ENCODE measurements at regions not wholly inside any gene's neighbourhood (a gene's known extent, or its start where the extent isn't known, plus 50 kb on each side); places are given as distances from the start of the nearest gene placed in this dataset.
"Not testable (repeated sequence)": the region's sequence is repeated elsewhere in the genome, so short reads cannot be mapped to it uniquely, and the experiment has no call there.

DNA sequence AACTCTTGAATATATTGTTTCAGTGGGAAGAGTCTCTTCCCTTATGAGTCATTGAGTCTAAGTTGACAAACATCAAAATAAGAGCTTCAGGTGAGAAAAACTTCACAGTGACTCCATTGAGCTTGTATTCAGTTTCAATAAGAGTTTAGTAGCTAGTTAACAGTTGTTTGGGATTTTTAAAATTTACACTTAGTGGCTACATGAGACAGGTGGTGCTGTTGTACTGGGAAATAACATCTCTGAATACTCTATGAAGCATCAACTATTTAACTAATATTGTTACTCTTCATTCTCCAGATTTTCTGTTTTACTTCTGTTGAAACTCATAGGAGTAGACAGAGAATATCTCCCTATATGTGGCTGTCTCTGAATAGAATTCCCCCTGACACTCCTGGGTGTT is 1609.1 kb downstream of the C4orf33 start:
- H3K9me3 ChIP-seq (ENCODE audit: control insufficient read depth in 1 of 2, low read length in 2 of 2): no peaks in the 10 kb centered on the region
- H3K27me3 ChIP-seq (ENCODE audit: control insufficient read depth in 1 of 2, insufficient read depth in 2 of 2, low read length in 2 of 2): no peaks in the 10 kb centered on the region
- no peak overlapping the region for H3K9ac ChIP-seq (ENCODE audit: low read depth in 1 of 2, low read length in 2 of 2)
- no peak overlapping the region for H3K27ac ChIP-seq (ENCODE audit: low read depth, low read length)
- no peaks in the 10 kb centered on the region for H3K36me3 ChIP-seq (ENCODE audit: control insufficient read depth in 1 of 2, insufficient read depth in 2 of 2, low read length in 2 of 2)
- H3K4me3 ChIP-seq (ENCODE audit: low read depth in 1 of 2, low read length in 2 of 2): no peak overlapping the region
- H3K4me1 ChIP-seq (ENCODE audit: control insufficient read depth in 1 of 2, insufficient read depth in 2 of 2, low read length in 2 of 2): no peaks in the 10 kb centered on the region

DNA sequence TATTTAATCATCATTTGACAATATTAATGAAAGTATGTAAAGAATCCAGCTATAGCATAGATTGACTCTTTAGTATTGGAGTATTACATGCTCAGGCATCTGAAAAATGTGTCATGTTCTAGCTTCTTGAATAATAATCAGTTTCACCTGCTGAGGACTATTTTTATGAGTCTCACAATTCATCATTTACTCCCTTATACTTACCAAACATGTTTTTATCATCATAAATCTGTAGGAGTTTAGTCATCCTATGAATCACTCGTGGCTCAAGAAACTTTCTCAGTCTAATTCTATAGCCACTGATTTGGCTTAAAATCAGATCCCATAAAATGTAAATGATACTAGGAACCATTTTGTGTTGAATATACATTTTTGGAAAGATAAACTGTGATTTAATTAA is 1616.1 kb downstream of the C4orf33 start:
- no peak overlapping the region for H3K9ac ChIP-seq (ENCODE audit: low read depth in 1 of 2, low read length in 2 of 2)
- H3K27me3 ChIP-seq (ENCODE audit: control insufficient read depth in 1 of 2, insufficient read depth in 2 of 2, low read length in 2 of 2): no peaks in the 10 kb centered on the region
- no peaks in the 10 kb centered on the region for H3K36me3 ChIP-seq (ENCODE audit: control insufficient read depth in 1 of 2, insufficient read depth in 2 of 2, low read length in 2 of 2)
- no peak overlapping the region for H3K4me3 ChIP-seq (ENCODE audit: low read depth in 1 of 2, low read length in 2 of 2)
- H3K27ac ChIP-seq (ENCODE audit: low read depth, low read length): no peak overlapping the region
- H3K4me1 ChIP-seq (ENCODE audit: control insufficient read depth in 1 of 2, insufficient read depth in 2 of 2, low read length in 2 of 2): no peaks in the 10 kb centered on the region
- no peaks in the 10 kb centered on the region for H3K9me3 ChIP-seq (ENCODE audit: control insufficient read depth in 1 of 2, low read length in 2 of 2)

- no peaks in the 10 kb centered on the region for H3K27me3 ChIP-seq (ENCODE audit: control insufficient read depth in 1 of 2, insufficient read depth in 2 of 2, low read length in 2 of 2)
- H3K27ac ChIP-seq (ENCODE audit: low read depth, low read length): no peak overlapping the region
- H3K36me3 ChIP-seq (ENCODE audit: control insufficient read depth in 1 of 2, insufficient read depth in 2 of 2, low read length in 2 of 2): no peaks in the 10 kb centered on the region
- H3K4me1 ChIP-seq (ENCODE audit: control insufficient read depth in 1 of 2, insufficient read depth in 2 of 2, low read length in 2 of 2): no peaks in the 10 kb centered on the region
- no peaks in the 10 kb centered on the region for H3K9me3 ChIP-seq (ENCODE audit: control insufficient read depth in 1 of 2, low read length in 2 of 2)
- H3K9ac ChIP-seq (ENCODE audit: low read depth in 1 of 2, low read length in 2 of 2): no peak overlapping the region
- H3K4me3 ChIP-seq (ENCODE audit: low read depth in 1 of 2, low read length in 2 of 2): no peak overlapping the region
Observed at GRCh38 chr4:130714006-130714405, 1618.1 kb downstream of the C4orf33 start.

GRCh38 chr4:130722361-130722760 is 1626.4 kb downstream of the C4orf33 start:
- Histone ChIP-seq H3K9ac (ENCODE audit: low read depth in 1 of 2, low read length in 2 of 2) (no peak overlapping the region), H3K27me3 (ENCODE audit: control insufficient read depth in 1 of 2, insufficient read depth in 2 of 2, low read length in 2 of 2) (no peaks in the 10 kb centered on the region), H3K27ac (ENCODE audit: low read depth, low read length) (no peak overlapping the region), H3K4me3 (ENCODE audit: low read depth in 1 of 2, low read length in 2 of 2) (no peak overlapping the region), H3K9me3 (ENCODE audit: control insufficient read depth in 1 of 2, low read length in 2 of 2) (no peaks in the 10 kb centered on the region), H3K36me3 (ENCODE audit: control insufficient read depth in 1 of 2, insufficient read depth in 2 of 2, low read length in 2 of 2) (no peaks in the 10 kb centered on the region), H3K4me1 (ENCODE audit: control insufficient read depth in 1 of 2, insufficient read depth in 2 of 2, low read length in 2 of 2) (no peaks in the 10 kb centered on the region)

- Histone ChIP-seq H3K27me3 (ENCODE audit: control insufficient read depth in 1 of 2, insufficient read depth in 2 of 2, low read length in 2 of 2) (no peaks in the 10 kb centered on the region), H3K36me3 (ENCODE audit: control insufficient read depth in 1 of 2, insufficient read depth in 2 of 2, low read length in 2 of 2) (no peaks in the 10 kb centered on the region), H3K9ac (ENCODE audit: low read depth in 1 of 2, low read length in 2 of 2) (no peak overlapping the region), H3K27ac (ENCODE audit: low read depth, low read length) (no peak overlapping the region), H3K4me1 (ENCODE audit: control insufficient read depth in 1 of 2, insufficient read depth in 2 of 2, low read length in 2 of 2) (no peaks in the 10 kb centered on the region), H3K4me3 (ENCODE audit: low read depth in 1 of 2, low read length in 2 of 2) (no peak overlapping the region), H3K9me3 (ENCODE audit: control insufficient read depth in 1 of 2, low read length in 2 of 2) (peaks cover 0 to 8% of the 10 kb centered on the region in 2 donors)
Observed at GRCh38 chr4:130736436-130737185, 1640.7 kb downstream of the C4orf33 start.

- H3K9me3 ChIP-seq (ENCODE audit: control insufficient read depth in 1 of 2, low read length in 2 of 2): peaks cover 0 to 12% of the 10 kb centered on the region in 2 donors
- no peaks in the 10 kb centered on the region for H3K36me3 ChIP-seq (ENCODE audit: control insufficient read depth in 1 of 2, insufficient read depth in 2 of 2, low read length in 2 of 2)
- no peaks in the 10 kb centered on the region for H3K27me3 ChIP-seq (ENCODE audit: control insufficient read depth in 1 of 2, insufficient read depth in 2 of 2, low read length in 2 of 2)
- no peak overlapping the region for H3K4me3 ChIP-seq (ENCODE audit: low read depth in 1 of 2, low read length in 2 of 2)
- no peak overlapping the region for H3K9ac ChIP-seq (ENCODE audit: low read depth in 1 of 2, low read length in 2 of 2)
- H3K4me1 ChIP-seq (ENCODE audit: control insufficient read depth in 1 of 2, insufficient read depth in 2 of 2, low read length in 2 of 2): no peaks in the 10 kb centered on the region
- no peak overlapping the region for H3K27ac ChIP-seq (ENCODE audit: low read depth, low read length)
Observed at GRCh38 chr4:130738233-130738632, 1642.3 kb downstream of the C4orf33 start.

DNA sequence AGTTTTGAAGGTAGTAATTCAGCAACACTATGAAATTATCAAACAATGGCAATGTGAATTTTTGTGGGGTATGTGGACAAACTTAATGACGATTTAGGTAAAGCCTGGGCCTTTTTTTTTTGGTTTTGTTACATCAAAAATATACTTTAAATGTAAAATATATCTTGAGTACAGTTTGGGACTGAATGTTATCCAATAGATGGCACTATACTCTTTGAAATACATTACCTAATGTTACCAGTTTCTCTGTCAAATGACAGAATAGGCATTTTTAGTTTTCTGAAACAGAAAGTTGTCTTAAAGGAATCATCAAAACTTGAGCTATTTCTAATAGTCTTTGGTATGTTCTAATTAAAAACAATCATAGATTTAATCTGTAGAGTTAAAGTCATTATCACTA is 1651.9 kb downstream of the C4orf33 start:
- Histone ChIP-seq H3K4me3 (ENCODE audit: low read depth in 1 of 2, low read length in 2 of 2) (no peak overlapping the region), H3K9me3 (ENCODE audit: control insufficient read depth in 1 of 2, low read length in 2 of 2) (peaks cover 0 to 3% of the 10 kb centered on the region in 2 donors)

GRCh38 chr4:130753926-130754325 is 1658.0 kb downstream of the C4orf33 start:
- Histone ChIP-seq H3K27ac (ENCODE audit: low read depth, low read length) (no peak overlapping the region), H3K36me3 (ENCODE audit: control insufficient read depth in 1 of 2, insufficient read depth in 2 of 2, low read length in 2 of 2) (no peaks in the 10 kb centered on the region), H3K9me3 (ENCODE audit: control insufficient read depth in 1 of 2, low read length in 2 of 2) (no peaks in the 10 kb centered on the region), H3K4me3 (ENCODE audit: low read depth in 1 of 2, low read length in 2 of 2) (no peak overlapping the region), H3K27me3 (ENCODE audit: control insufficient read depth in 1 of 2, insufficient read depth in 2 of 2, low read length in 2 of 2) (no peaks in the 10 kb centered on the region), H3K4me1 (ENCODE audit: control insufficient read depth in 1 of 2, insufficient read depth in 2 of 2, low read length in 2 of 2) (no peaks in the 10 kb centered on the region), H3K9ac (ENCODE audit: low read depth in 1 of 2, low read length in 2 of 2) (no peak overlapping the region)

More for the DNA sequence above, 1651.9 kb downstream of the C4orf33 start:
- H3K36me3 ChIP-seq (ENCODE audit: control insufficient read depth in 1 of 2, insufficient read depth in 2 of 2, low read length in 2 of 2): no peaks in the 10 kb centered on the region
- H3K4me1 ChIP-seq (ENCODE audit: control insufficient read depth in 1 of 2, insufficient read depth in 2 of 2, low read length in 2 of 2): no peaks in the 10 kb centered on the region
- H3K9ac ChIP-seq (ENCODE audit: low read depth in 1 of 2, low read length in 2 of 2): no peak overlapping the region
- no peak overlapping the region for H3K27ac ChIP-seq (ENCODE audit: low read depth, low read length)
- no peaks in the 10 kb centered on the region for H3K27me3 ChIP-seq (ENCODE audit: control insufficient read depth in 1 of 2, insufficient read depth in 2 of 2, low read length in 2 of 2)

DNA sequence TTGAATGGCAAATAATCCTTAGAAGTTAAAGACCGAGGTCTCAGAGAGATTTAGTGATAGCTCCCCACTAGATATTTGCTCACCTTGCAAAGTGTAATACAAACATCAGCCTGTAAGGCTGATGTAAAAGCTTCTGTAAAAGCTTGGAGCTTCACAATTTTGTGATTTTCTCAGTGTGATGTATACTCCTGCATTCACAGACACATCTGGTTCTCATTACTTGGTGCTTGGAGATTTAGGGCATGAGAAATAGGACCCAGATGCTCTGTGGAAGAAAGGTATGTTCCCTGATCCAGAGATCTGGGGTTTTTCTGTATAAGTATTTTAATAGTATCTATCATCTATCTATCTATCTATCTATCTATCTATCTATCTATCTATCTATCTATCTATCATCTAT is 1664.3 kb downstream of the C4orf33 start:
- no peak overlapping the region for H3K9ac ChIP-seq (ENCODE audit: low read depth in 1 of 2, low read length in 2 of 2)
- H3K4me3 ChIP-seq (ENCODE audit: low read depth in 1 of 2, low read length in 2 of 2): no peak overlapping the region
- no peaks in the 10 kb centered on the region for H3K27me3 ChIP-seq (ENCODE audit: control insufficient read depth in 1 of 2, insufficient read depth in 2 of 2, low read length in 2 of 2)
- H3K36me3 ChIP-seq (ENCODE audit: control insufficient read depth in 1 of 2, insufficient read depth in 2 of 2, low read length in 2 of 2): no peaks in the 10 kb centered on the region
- no peak overlapping the region for H3K27ac ChIP-seq (ENCODE audit: low read depth, low read length)
- H3K4me1 ChIP-seq (ENCODE audit: control insufficient read depth in 1 of 2, insufficient read depth in 2 of 2, low read length in 2 of 2): no peaks in the 10 kb centered on the region
- H3K9me3 ChIP-seq (ENCODE audit: control insufficient read depth in 1 of 2, low read length in 2 of 2): no peaks in the 10 kb centered on the region

DNA sequence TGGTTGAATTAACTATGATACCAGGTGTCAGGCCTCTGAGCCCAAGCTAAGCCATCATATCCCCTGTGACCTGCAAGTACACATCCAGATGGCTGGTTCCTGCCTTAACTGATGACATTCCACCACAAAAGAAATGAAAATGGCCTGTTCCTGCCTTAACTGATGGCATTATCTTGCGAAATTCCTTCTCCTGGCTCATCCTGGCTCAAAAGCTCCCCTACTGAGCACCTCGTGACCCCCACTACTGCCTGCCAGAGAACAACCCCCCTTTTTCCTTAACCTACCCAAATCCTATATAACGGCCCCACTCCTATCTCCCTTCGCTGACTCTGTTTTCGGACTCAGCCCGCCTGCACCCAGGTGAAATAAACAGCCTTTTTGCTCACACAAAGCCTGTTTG is 1671.4 kb downstream of the C4orf33 start:
- not testable (repeated sequence) for H3K4me1 ChIP-seq (ENCODE audit: control insufficient read depth in 1 of 2, insufficient read depth in 2 of 2, low read length in 2 of 2); H3K4me3 ChIP-seq (ENCODE audit: low read depth in 1 of 2, low read length in 2 of 2); H3K9me3 ChIP-seq (ENCODE audit: control insufficient read depth in 1 of 2, low read length in 2 of 2); H3K9ac ChIP-seq (ENCODE audit: low read depth in 1 of 2, low read length in 2 of 2); H3K36me3 ChIP-seq (ENCODE audit: control insufficient read depth in 1 of 2, insufficient read depth in 2 of 2, low read length in 2 of 2); H3K27ac ChIP-seq (ENCODE audit: low read depth, low read length); H3K27me3 ChIP-seq (ENCODE audit: control insufficient read depth in 1 of 2, insufficient read depth in 2 of 2, low read length in 2 of 2)
